ENCODE measurements at regions not wholly inside any gene's neighbourhood (a gene's known extent, or its start where the extent isn't known, plus 50 kb on each side); places are given as distances from the start of the nearest gene placed in this dataset.
A peak's percentile ranks its signal among the peaks of the same experiment; 100 is the strongest.

DNA sequence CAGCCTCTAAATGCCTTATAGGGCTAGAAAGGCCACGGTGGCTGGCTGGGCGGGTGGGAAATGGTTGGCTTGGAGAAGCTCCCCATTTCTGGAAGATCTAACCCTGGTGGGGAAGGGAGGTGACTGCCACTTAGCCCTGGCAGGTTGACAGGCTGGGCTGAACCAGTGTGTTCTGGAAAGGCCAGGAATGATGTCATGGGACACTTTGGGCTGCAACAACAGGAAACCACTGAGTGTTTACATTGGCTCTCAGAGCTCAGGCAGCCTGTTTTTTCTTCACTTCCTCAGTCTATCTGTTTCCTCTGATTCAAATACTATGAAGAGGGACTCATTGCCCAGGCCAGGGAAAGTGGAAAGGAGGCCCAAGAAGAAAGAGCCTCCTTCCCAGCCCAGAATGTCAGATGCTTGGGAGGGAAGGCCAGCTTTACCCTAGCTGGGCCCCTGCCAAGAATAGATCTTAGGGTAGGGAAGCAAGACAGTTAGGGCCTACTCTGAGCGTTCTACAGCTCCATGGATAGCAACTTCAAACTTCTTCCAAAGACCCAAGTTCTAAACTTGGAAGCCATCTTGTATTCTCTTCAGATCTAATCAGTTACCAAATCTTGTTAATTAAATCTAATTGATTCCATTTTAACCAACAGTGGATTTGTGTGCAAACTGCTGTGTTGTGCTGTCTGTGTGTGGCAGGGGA is 65.8 kb upstream of the MSN start:
- Mint-ChIP-seq H3K27ac (no peak overlapping the region), H3K4me1 (ENCODE audit: unreplicated experiment) (no peaks in the 10 kb centered on the region), H3K36me3 (no peaks in the 10 kb centered on the region), H3K9me3 (no peaks in the 10 kb centered on the region), H3K27me3 (no peaks in the 10 kb centered on the region), H3K4me3 (no peak overlapping the region)
- peak; percentile 34 for DNase-seq (ENCODE audit: extremely low spot score, unreplicated experiment)
- no peak for TF ChIP-seq CTCF (conservative IDR thresholded peaks at IDR 0.05)

- no peak overlapping the region for H3K27ac Mint-ChIP-seq
- H3K9me3 Mint-ChIP-seq, result no peaks in the 10 kb centered on the region
- H3K4me1 Mint-ChIP-seq (ENCODE audit: unreplicated experiment), result no peaks in the 10 kb centered on the region
- H3K36me3 Mint-ChIP-seq, result no peaks in the 10 kb centered on the region
- H3K27me3 Mint-ChIP-seq, result no peaks in the 10 kb centered on the region
- DNase-seq (ENCODE audit: extremely low spot score, unreplicated experiment), result peak; percentile 11
- H3K4me3 Mint-ChIP-seq, result no peak overlapping the region
- no peak for TF ChIP-seq CTCF (conservative IDR thresholded peaks at IDR 0.05)
Observed at GRCh38 chrX:65601126-65601525, 66.3 kb upstream of the MSN start.

DNA sequence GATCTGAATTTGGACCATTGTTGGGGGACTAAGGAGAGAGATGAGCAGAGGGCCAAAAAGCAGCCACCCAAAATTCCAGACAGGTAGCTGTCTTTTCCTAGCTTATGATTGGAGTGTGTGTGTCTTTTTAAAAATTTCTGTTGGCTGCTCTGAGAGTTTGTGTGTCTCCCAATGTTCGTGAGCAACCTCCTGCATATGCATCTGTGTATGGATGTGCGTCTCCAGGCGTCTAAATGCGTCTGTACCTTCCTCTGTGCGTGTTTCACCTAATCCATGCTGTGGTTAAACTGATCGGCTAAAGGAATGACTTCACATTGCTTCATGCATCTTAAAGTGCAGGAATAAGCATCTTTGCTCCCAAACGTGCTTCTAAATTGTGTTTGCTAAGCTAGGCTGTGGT is 65.5 kb upstream of the LAS1L start:
- Mint-ChIP-seq H3K4me1 (ENCODE audit: unreplicated experiment) (no peaks in the 10 kb centered on the region), H3K27ac (no peak overlapping the region), H3K9me3 (peaks cover 5% of the 10 kb centered on the region), H3K36me3 (no peaks in the 10 kb centered on the region), H3K27me3 (peaks cover 2% of the 10 kb centered on the region), H3K4me3 (no peak overlapping the region)
- no peak for TF ChIP-seq CTCF (conservative IDR thresholded peaks at IDR 0.05)
- DNase-seq (ENCODE audit: extremely low spot score, unreplicated experiment), result peak; percentile 7

GRCh38 chrX:65598559-65599147 is 64.1 kb upstream of the LAS1L start:
- no peaks in the 10 kb centered on the region for H3K4me1 Mint-ChIP-seq (ENCODE audit: unreplicated experiment)
- H3K27ac Mint-ChIP-seq, result no peak overlapping the region
- H3K4me3 Mint-ChIP-seq, result no peak overlapping the region
- H3K36me3 Mint-ChIP-seq, result no peaks in the 10 kb centered on the region
- DNase-seq (ENCODE audit: extremely low spot score, unreplicated experiment), result peak; percentile 27
- TF ChIP-seq CTCF (conservative IDR thresholded peaks at IDR 0.05), result no peak
- peaks cover 6% of the 10 kb centered on the region for H3K9me3 Mint-ChIP-seq
- peaks cover 2% of the 10 kb centered on the region for H3K27me3 Mint-ChIP-seq

- no peak overlapping the region for H3K27ac Mint-ChIP-seq
- peaks cover 6% of the 10 kb centered on the region for H3K9me3 Mint-ChIP-seq
- H3K4me1 Mint-ChIP-seq (ENCODE audit: unreplicated experiment), result no peaks in the 10 kb centered on the region
Observed at GRCh38 chrX:65596270-65597034, 61.9 kb upstream of the LAS1L start.

More at GRCh38 chrX:65596270-65597034, 61.9 kb upstream of the LAS1L start:
- Mint-ChIP-seq H3K36me3 (no peaks in the 10 kb centered on the region), H3K27me3 (peaks cover 2% of the 10 kb centered on the region), H3K4me3 (no peak overlapping the region)
- no peak for TF ChIP-seq CTCF (conservative IDR thresholded peaks at IDR 0.05)
- DNase-seq (ENCODE audit: extremely low spot score, unreplicated experiment), result no peak

Measured in type B pancreatic cell (in vitro differentiated cells).